Bronchial epithelial cell (primary cell): ENCODE measurements at regions not wholly inside any gene's neighbourhood (a gene's known extent, or its start where the extent isn't known, plus 50 kb on each side); places are given as distances from the start of the nearest gene placed in this dataset.

Source experiments
- DNase-seq: peaks from one replicate; pipeline ENCODE4 v3.0.0-alpha.2; 2010; ENCODE audit warnings: low read depth
- FAIRE-seq: peaks from 2 replicates; lab custom pipeline; 2011; peaks lifted over from hg19 to GRCh38; lab: Jason Lieb, UNC
- H3K27me3 ChIP-seq: 2 replicates; pipeline ENCODE4 v1.5.1; 2011; ENCODE audit warnings: low read length; ENCODE audit not compliant: control insufficient read depth, insufficient read depth
- H3K36me3 ChIP-seq: 2 replicates; pipeline ENCODE4 v1.5.1; 2011; ENCODE audit warnings: low read length; ENCODE audit not compliant: control insufficient read depth, insufficient read depth
- H3K4me3 ChIP-seq: 2 replicates; pipeline ENCODE4 v1.5.1; 2011; ENCODE audit warnings: mild to moderate bottlenecking, low read depth, low read length, control low read depth
- CTCF ChIP-seq: IDR thresholded peaks from 2 replicates; pipeline ENCODE4 v1.5.1; 2011; ENCODE audit warnings: mild to moderate bottlenecking, moderate library complexity, low read length, control low read depth, inconsistent platforms; ENCODE audit not compliant: insufficient read depth, severe bottlenecking

GRCh38 chr7:131653418-131654248, 97.2 kb upstream of the PODXL start:
- no peak for FAIRE-seq
- no peak for TF ChIP-seq CTCF
- DNase-seq = no peak
- Histone ChIP-seq H3K27me3 (no peaks in the 10 kb centered on the region), H3K4me3 (no peak overlapping the region), H3K36me3 (no peaks in the 10 kb centered on the region)

GRCh38 chr7:131652934-131653333, 96.5 kb upstream of the PODXL start:
- H3K4me3 ChIP-seq = no peak overlapping the region
- FAIRE-seq = no peak
- DNase-seq = no peak

GRCh38 chr7:131652194-131652593, 95.8 kb upstream of the PODXL start:
- no peak for FAIRE-seq

More at GRCh38 chr7:131652934-131653333, 96.5 kb upstream of the PODXL start:
- Histone ChIP-seq H3K27me3 (no peaks in the 10 kb centered on the region), H3K36me3 (no peaks in the 10 kb centered on the region)
- no peak for TF ChIP-seq CTCF

GRCh38 chr7:131649879-131650278, 93.5 kb upstream of the PODXL start:
- no peak for TF ChIP-seq CTCF
- DNase-seq (no peak), FAIRE-seq (no peak)
- Histone ChIP-seq H3K27me3 (no peaks in the 10 kb centered on the region), H3K4me3 (no peak overlapping the region), H3K36me3 (no peaks in the 10 kb centered on the region)

More at GRCh38 chr7:131652194-131652593, 95.8 kb upstream of the PODXL start:
- H3K36me3 ChIP-seq = no peaks in the 10 kb centered on the region
- H3K4me3 ChIP-seq = no peak overlapping the region
- H3K27me3 ChIP-seq = no peaks in the 10 kb centered on the region
- DNase-seq = no peak
- TF ChIP-seq CTCF = no peak

GRCh38 chr7:131649003-131649541, 92.6 kb upstream of the PODXL start:
- TF ChIP-seq CTCF = no peak
- DNase-seq (no peak), FAIRE-seq (no peak)
- no peak overlapping the region for H3K4me3 ChIP-seq
- no peaks in the 10 kb centered on the region for H3K27me3 ChIP-seq
- H3K36me3 ChIP-seq = no peaks in the 10 kb centered on the region

GRCh38 chr7:131648491-131648890, 92.1 kb upstream of the PODXL start:
- Histone ChIP-seq H3K36me3 (no peaks in the 10 kb centered on the region), H3K27me3 (no peaks in the 10 kb centered on the region), H3K4me3 (no peak overlapping the region)
- FAIRE-seq = no peak
- DNase-seq = no peak
- no peak for TF ChIP-seq CTCF
